Endothelial cell of umbilical vein (primary cell): ENCODE measurements at regions not wholly inside any gene's neighbourhood (a gene's known extent, or its start where the extent isn't known, plus 50 kb on each side); places are given as distances from the start of the nearest gene placed in this dataset.

Source experiments
- CTCF ChIP-seq, 2 donors: IDR thresholded peaks; 1 replicate in 1 of 2; 2 replicates in 1 of 2; pipeline ENCODE4 v1.5.1; 2011; ENCODE audit warnings: low read length in 2 of 2, mild to moderate bottlenecking in 2 of 2, moderate library complexity in 2 of 2, control low read depth in 1 of 2, inconsistent platforms in 1 of 2, low read depth in 1 of 2; ENCODE audit not compliant: insufficient read depth in 1 of 2; ENCODE audit errors: extremely low read depth in 1 of 2
- EZH2 ChIP-seq: IDR thresholded peaks from 2 replicates; pipeline ENCODE4 v1.6.1; 2012; ENCODE audit warnings: borderline replicate concordance, low read depth, mild to moderate bottlenecking, moderate library complexity, low read length, inconsistent platforms; ENCODE audit not compliant: severe bottlenecking
- FOS ChIP-seq: IDR thresholded peaks from 2 replicates; pipeline ENCODE4 v1.6.1; 2011; ENCODE audit warnings: mild to moderate bottlenecking, low read length, moderate library complexity, borderline replicate concordance; ENCODE audit not compliant: insufficient read depth
- GATA2 ChIP-seq: IDR thresholded peaks from 2 replicates; pipeline ENCODE4 v1.7.0; 2011; ENCODE audit warnings: low read depth, mild to moderate bottlenecking, moderate library complexity, mixed read lengths, low read length; ENCODE audit not compliant: insufficient read length, insufficient read depth
- JUN ChIP-seq: IDR thresholded peaks from 2 replicates; pipeline ENCODE4 v1.6.1; 2011; ENCODE audit warnings: borderline replicate concordance, low read depth; ENCODE audit not compliant: insufficient read length, insufficient read depth
- MYC ChIP-seq: IDR thresholded peaks from one replicate; pipeline ENCODE4 v1.6.1; 2011; ENCODE audit warnings: mild to moderate bottlenecking, low read depth, low read length
- POLR2A ChIP-seq: IDR thresholded peaks from 2 replicates; pipeline ENCODE4 v1.6.1; 2012; ENCODE audit warnings: low read depth, mild to moderate bottlenecking, control low read depth, low read length
- POLR2AphosphoS5 ChIP-seq: IDR thresholded peaks from 2 replicates; pipeline ENCODE4 v1.6.1; 2012; ENCODE audit warnings: low read depth, mild to moderate bottlenecking, control low read depth, low read length, moderate library complexity; ENCODE audit not compliant: insufficient read depth
- TF ChIP-seq, protein P1 (sequence below): IDR thresholded peaks from 2 replicates; pipeline ENCODE4 v1.6.1; 2011; ENCODE audit not compliant: insufficient read depth, insufficient read length

DNA sequence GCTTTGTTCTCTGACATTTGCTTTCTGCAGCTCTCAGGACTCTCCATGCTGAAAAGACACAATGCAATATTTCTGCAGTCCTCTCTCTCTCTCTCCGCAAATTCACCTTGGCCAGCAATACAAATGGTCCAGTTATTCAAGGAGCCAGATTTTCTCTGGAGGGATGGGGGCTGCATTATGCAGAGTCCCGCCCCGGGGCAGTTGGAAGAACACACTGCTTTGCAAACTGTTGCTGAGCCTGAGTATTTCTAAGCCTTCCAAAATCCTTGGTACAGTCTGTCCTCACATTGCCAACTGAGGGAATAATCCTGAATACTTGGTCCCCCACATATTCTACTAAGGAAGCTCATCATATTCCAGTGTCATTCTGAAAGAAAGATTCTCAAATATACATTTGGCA lies 94.3 kb upstream of the ZC3H12C start:
- TF ChIP-seq CTCF (IDR thresholded peaks at IDR 0.05; ENCODE audit: extremely low read depth in 1 of 2, insufficient read depth in 1 of 2, low read depth in 1 of 2, low read length in 2 of 2): no peak
- no peak for TF ChIP-seq EZH2
- TF ChIP-seq, protein P1, sequence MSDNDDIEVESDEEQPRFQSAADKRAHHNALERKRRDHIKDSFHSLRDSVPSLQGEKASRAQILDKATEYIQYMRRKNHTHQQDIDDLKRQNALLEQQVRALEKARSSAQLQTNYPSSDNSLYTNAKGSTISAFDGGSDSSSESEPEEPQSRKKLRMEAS: no peak
- no peak for TF ChIP-seq MYC
- no peak for TF ChIP-seq POLR2AphosphoS5
- TF ChIP-seq POLR2A: no peak
- no peak for TF ChIP-seq FOS
- TF ChIP-seq JUN: no peak
- no peak for TF ChIP-seq GATA2
